CD8-positive, alpha-beta memory T cell (primary cell): ENCODE measurements at regions not wholly inside any gene's neighbourhood (a gene's known extent, or its start where the extent isn't known, plus 50 kb on each side); places are given as distances from the start of the nearest gene placed in this dataset.
"Not testable (repeated sequence)": the region's sequence is repeated elsewhere in the genome, so short reads cannot be mapped to it uniquely, and the experiment has no call there.

ENCODE experiments used
- CTCF ChIA-PET: fragments of 350-600 bp; sonication (Branson Sonifier 250); formaldehyde crosslinking; loops from one replicate; lab custom pipeline; 2021; ENCODE audit warnings: antibody characterized with exemption; lab: Charles Lee
- POLR2A ChIA-PET: fragments of 350-600 bp; sonication (Branson Sonifier 250); formaldehyde crosslinking; loops from one replicate; lab custom pipeline; 2021; ENCODE audit warnings: antibody characterized with exemption; lab: Charles Lee
- DNase-seq, 5 donors: peaks; one replicate each; pipeline versions ENCODE4 v3.0.0 to v3.0.0-alpha.2; 2020 to 2022; ENCODE audit warnings: mixed read lengths in 1 of 5
- H3K27ac ChIP-seq: one replicate; pipeline ENCODE4 v1.7.0; 2013; ENCODE audit warnings: low read depth, mild to moderate bottlenecking, low read length, moderate library complexity
- H3K27me3 ChIP-seq: 2 replicates; pipeline ENCODE4 v1.7.0; 2013; ENCODE audit warnings: low read length, mild to moderate bottlenecking; ENCODE audit not compliant: insufficient read depth, poor library complexity, severe bottlenecking
- H3K36me3 ChIP-seq: 2 replicates; pipeline ENCODE4 v1.7.0; 2013; ENCODE audit warnings: mild to moderate bottlenecking, low read length, moderate library complexity; ENCODE audit not compliant: insufficient read depth
- H3K4me1 ChIP-seq: 2 replicates; pipeline ENCODE4 v1.7.0; 2013; ENCODE audit warnings: mild to moderate bottlenecking, low read length, moderate library complexity; ENCODE audit not compliant: insufficient read depth
- H3K4me3 ChIP-seq: 2 replicates; pipeline ENCODE4 v1.7.0; 2013; ENCODE audit warnings: mild to moderate bottlenecking, low read length
- H3K9me3 ChIP-seq: 2 replicates; pipeline ENCODE4 v1.7.0; 2013; ENCODE audit warnings: mild to moderate bottlenecking, low read length
- H3K27ac Mint-ChIP-seq, 8 donors: one replicate each; pipeline ENCODE4 v1.8.0; 2020 to 2021; ENCODE audit warnings: mixed read lengths in 8 of 8, mild to moderate bottlenecking in 6 of 8, inconsistent platforms in 3 of 8, moderate library complexity in 3 of 8
- H3K27me3 Mint-ChIP-seq, 2 donors: one replicate each; pipeline ENCODE4 v1.8.0; 2020 to 2021; ENCODE audit warnings: mixed read lengths in 2 of 2, mild to moderate bottlenecking in 1 of 2, moderate library complexity in 1 of 2
- H3K36me3 Mint-ChIP-seq, 3 donors: one replicate each; pipeline ENCODE4 v1.8.0; 2020 to 2021; ENCODE audit warnings: mixed read lengths in 3 of 3, inconsistent platforms in 1 of 3, mild to moderate bottlenecking in 1 of 3
- H3K4me1 Mint-ChIP-seq, 3 donors: one replicate each; pipeline ENCODE4 v1.8.0; 2020 to 2021; ENCODE audit warnings: mixed read lengths in 3 of 3, inconsistent platforms in 1 of 3, mild to moderate bottlenecking in 1 of 3
- H3K4me3 Mint-ChIP-seq, 7 donors: one replicate each; pipeline ENCODE4 v1.8.0; 2020 to 2021; ENCODE audit warnings: mixed read lengths in 7 of 7, mild to moderate bottlenecking in 6 of 7, moderate library complexity in 4 of 7, inconsistent platforms in 2 of 7
- H3K9me3 Mint-ChIP-seq, 5 donors: one replicate each; pipeline ENCODE4 v1.8.0; 2020 to 2022; ENCODE audit warnings: mixed read lengths in 5 of 5, mild to moderate bottlenecking in 3 of 5, moderate library complexity in 2 of 5, inconsistent platforms in 1 of 5

- H3K4me3 Mint-ChIP-seq: no peak overlapping the region
- Histone ChIP-seq H3K27ac (no peak overlapping the region), H3K36me3 (no peaks in the 10 kb centered on the region), H3K27me3 (no peaks in the 10 kb centered on the region), H3K4me3 (no peak overlapping the region), H3K9me3 (no peaks in the 10 kb centered on the region), H3K4me1 (no peaks in the 10 kb centered on the region)
- H3K27ac Mint-ChIP-seq: no peak overlapping the region
- ChIA-PET POLR2A (no interaction called here), CTCF (no interaction called here)
- H3K27me3 Mint-ChIP-seq: peaks cover 2 to 7% of the 10 kb centered on the region in 2 donors
- no peak for DNase-seq
- no peaks in the 10 kb centered on the region for H3K9me3 Mint-ChIP-seq
- H3K4me1 Mint-ChIP-seq: peaks cover 0 to 4% (median 3%) of the 10 kb centered on the region in 3 donors
- H3K36me3 Mint-ChIP-seq: peaks cover 0 to 2% (median 0%) of the 10 kb centered on the region in 3 donors
These were observed 120.7 kb downstream of the CTAGE1 start for GRCh38 chr18:22297008-22297407.

GRCh38 chr18:22296304-22296703 lies 121.4 kb downstream of the CTAGE1 start:
- no peak for DNase-seq
- no peaks in the 10 kb centered on the region for H3K9me3 Mint-ChIP-seq
- peaks cover 0 to 3% (median 0%) of the 10 kb centered on the region in 3 donors for H3K4me1 Mint-ChIP-seq
- H3K9me3 ChIP-seq: no peaks in the 10 kb centered on the region
- H3K27ac ChIP-seq: no peak overlapping the region
- H3K27me3 Mint-ChIP-seq: peaks cover 0 to 5% of the 10 kb centered on the region in 2 donors
- H3K4me1 ChIP-seq: no peaks in the 10 kb centered on the region
- H3K36me3 ChIP-seq: no peaks in the 10 kb centered on the region
- H3K27me3 ChIP-seq: no peaks in the 10 kb centered on the region
- H3K27ac Mint-ChIP-seq: no peak overlapping the region
- POLR2A ChIA-PET: no interaction called here
- no peak overlapping the region for H3K4me3 ChIP-seq
- CTCF ChIA-PET: no interaction called here
- no peak overlapping the region for H3K4me3 Mint-ChIP-seq
- peaks cover 0 to 4% (median 0%) of the 10 kb centered on the region in 3 donors for H3K36me3 Mint-ChIP-seq

- H3K27me3 Mint-ChIP-seq: peaks cover 0 to 5% of the 10 kb centered on the region in 2 donors
- CTCF ChIA-PET: no interaction called here
- POLR2A ChIA-PET: no interaction called here
These were observed 124.0 kb downstream of the GATA6 start for GRCh38 chr18:22293417-22293816.

GRCh38 chr18:22290004-22290403 lies 120.6 kb downstream of the GATA6 start:
- no peaks in the 10 kb centered on the region for H3K4me1 ChIP-seq
- DNase-seq: no peak
- no peak overlapping the region for H3K4me3 ChIP-seq
- no peak overlapping the region for H3K27ac ChIP-seq
- H3K27ac Mint-ChIP-seq: no peak overlapping the region
- CTCF ChIA-PET: no interaction called here
- peaks cover 0 to 4% (median 0%) of the 10 kb centered on the region in 3 donors for H3K36me3 Mint-ChIP-seq
- peaks cover 0 to 7% (median 4%) of the 10 kb centered on the region in 3 donors for H3K4me1 Mint-ChIP-seq
- no peaks in the 10 kb centered on the region for H3K9me3 ChIP-seq
- no peaks in the 10 kb centered on the region for H3K27me3 ChIP-seq
- no peak overlapping the region for H3K4me3 Mint-ChIP-seq
- H3K36me3 ChIP-seq: no peaks in the 10 kb centered on the region
- H3K27me3 Mint-ChIP-seq: peaks cover 2 to 5% of the 10 kb centered on the region in 2 donors
- POLR2A ChIA-PET: no interaction called here
- H3K9me3 Mint-ChIP-seq: peaks cover 0 to 4% (median 0%) of the 10 kb centered on the region in 5 donors

More at GRCh38 chr18:22293417-22293816, 124.0 kb downstream of the GATA6 start:
- Histone ChIP-seq H3K4me1 (no peaks in the 10 kb centered on the region), H3K27me3 (no peaks in the 10 kb centered on the region), H3K27ac (no peak overlapping the region), H3K36me3 (no peaks in the 10 kb centered on the region), H3K4me3 (no peak overlapping the region), H3K9me3 (no peaks in the 10 kb centered on the region)
- Mint-ChIP-seq H3K36me3 (peaks cover 0 to 4% (median 0%) of the 10 kb centered on the region in 3 donors), H3K27ac (no peak overlapping the region), H3K4me1 (peaks cover 0 to 3% (median 0%) of the 10 kb centered on the region in 3 donors), H3K9me3 (peaks cover 0 to 4% (median 0%) of the 10 kb centered on the region in 5 donors), H3K4me3 (no peak overlapping the region)
- DNase-seq: no peak

- H3K9me3 ChIP-seq: no peaks in the 10 kb centered on the region
- POLR2A ChIA-PET: no interaction called here
- H3K27me3 ChIP-seq: no peaks in the 10 kb centered on the region
- H3K36me3 ChIP-seq: no peaks in the 10 kb centered on the region
- no peak for DNase-seq
- H3K9me3 Mint-ChIP-seq: peaks cover 0 to 4% (median under 1%) of the 10 kb centered on the region in 5 donors
- H3K36me3 Mint-ChIP-seq: no peaks in the 10 kb centered on the region
- peak overlapping the region in 5 of 8 donors; percentile 18 to 40 (median 26) for H3K27ac Mint-ChIP-seq
- CTCF ChIA-PET: no interaction called here
- H3K4me1 ChIP-seq: peaks cover 9% of the 10 kb centered on the region
- H3K27ac ChIP-seq: no peak overlapping the region
- peaks cover 0 to 2% of the 10 kb centered on the region in 2 donors for H3K27me3 Mint-ChIP-seq
- H3K4me3 ChIP-seq: no peak overlapping the region
- H3K4me3 Mint-ChIP-seq: peak overlapping the region in 1 of 7 donors; percentile 44
- peaks cover 15 to 29% (median 16%) of the 10 kb centered on the region in 3 donors for H3K4me1 Mint-ChIP-seq
These were observed 117.2 kb downstream of the GATA6 start for GRCh38 chr18:22286585-22286984.

GRCh38 chr18:22285361-22286140 lies 116.2 kb downstream of the GATA6 start:
- H3K27me3 Mint-ChIP-seq: peaks cover 0 to 4% of the 10 kb centered on the region in 2 donors
- H3K9me3 Mint-ChIP-seq: peaks cover 0 to 4% (median 2%) of the 10 kb centered on the region in 5 donors
- no peak for DNase-seq
- ChIA-PET POLR2A (no interaction called here), CTCF (no interaction called here)
- H3K27me3 ChIP-seq: no peaks in the 10 kb centered on the region
- no peak overlapping the region for H3K4me3 Mint-ChIP-seq
- H3K4me3 ChIP-seq: no peak overlapping the region
- peaks cover 9% of the 10 kb centered on the region for H3K4me1 ChIP-seq
- no peaks in the 10 kb centered on the region for H3K36me3 Mint-ChIP-seq
- no peaks in the 10 kb centered on the region for H3K9me3 ChIP-seq
- H3K4me1 Mint-ChIP-seq: peaks cover 16 to 32% (median 17%) of the 10 kb centered on the region in 3 donors
- peak overlapping the region in 6 of 8 donors; percentile 16 to 89 (median 57) for H3K27ac Mint-ChIP-seq
- H3K27ac ChIP-seq: no peak overlapping the region
- H3K36me3 ChIP-seq: no peaks in the 10 kb centered on the region

- peaks cover 0 to 4% of the 10 kb centered on the region in 2 donors for H3K27me3 Mint-ChIP-seq
- no peak for DNase-seq
- peaks cover 0 to 4% (median 0%) of the 10 kb centered on the region in 5 donors for H3K9me3 Mint-ChIP-seq
- CTCF ChIA-PET: no interaction called here
- H3K27me3 ChIP-seq: no peaks in the 10 kb centered on the region
- no peak overlapping the region for H3K27ac ChIP-seq
- H3K4me3 Mint-ChIP-seq: no peak overlapping the region
- H3K27ac Mint-ChIP-seq: peak overlapping the region in 5 of 8 donors; percentile 22 to 83 (median 58)
- H3K4me3 ChIP-seq: no peak overlapping the region
- H3K36me3 ChIP-seq: no peaks in the 10 kb centered on the region
- no peaks in the 10 kb centered on the region for H3K36me3 Mint-ChIP-seq
- H3K4me1 ChIP-seq: peaks cover 9% of the 10 kb centered on the region
- H3K4me1 Mint-ChIP-seq: peaks cover 16 to 32% (median 17%) of the 10 kb centered on the region in 3 donors
- no peaks in the 10 kb centered on the region for H3K9me3 ChIP-seq
- POLR2A ChIA-PET: no interaction called here
These were observed 115.4 kb downstream of the GATA6 start for GRCh38 chr18:22284581-22285360.

- H3K4me1 ChIP-seq, H3K9me3 ChIP-seq, H3K27ac ChIP-seq, CTCF ChIA-PET, H3K4me3 ChIP-seq, H3K36me3 ChIP-seq, H3K9me3 Mint-ChIP-seq, H3K27me3 ChIP-seq, POLR2A ChIA-PET, DNase-seq, H3K36me3 Mint-ChIP-seq, H3K27me3 Mint-ChIP-seq: not testable (repeated sequence)
- H3K27ac Mint-ChIP-seq: peak overlapping the region in 7 of 8 donors; percentile 23 to 96 (median 89)
- H3K4me3 Mint-ChIP-seq: peak overlapping the region in 1 of 7 donors; percentile 6
- peaks cover 16 to 32% (median 17%) of the 10 kb centered on the region in 3 donors for H3K4me1 Mint-ChIP-seq
These were observed 114.5 kb downstream of the GATA6 start for GRCh38 chr18:22283855-22284254.
